Liver (tissue), 7 donors: ENCODE measurements at regions not wholly inside any gene's neighbourhood (a gene's known extent, or its start where the extent isn't known, plus 50 kb on each side); places are given as distances from the start of the nearest gene placed in this dataset.

Experiments used
- DNase-seq: peaks from one replicate; pipeline ENCODE4 v3.0.0-alpha.2; 2017; ENCODE audit warnings: low spot score
- H3K27ac ChIP-seq, 2 donors: one replicate each; pipeline ENCODE4 v1.7.0; 2013; ENCODE audit warnings: inconsistent platforms in 2 of 2, low read length in 2 of 2, control low read depth in 1 of 2, low read depth in 1 of 2, mild to moderate bottlenecking in 1 of 2
- H3K27me3 ChIP-seq, 4 donors: one replicate each; pipeline versions ENCODE4 v1.6.1 to v1.7.0; 2013; ENCODE audit warnings: low read length in 3 of 4, inconsistent platforms in 1 of 4, mild to moderate bottlenecking in 1 of 4, moderate library complexity in 1 of 4; ENCODE audit not compliant: control insufficient read depth in 4 of 4, insufficient read depth in 4 of 4
- H3K36me3 ChIP-seq, 4 donors: one replicate each; pipeline versions ENCODE4 v1.6.1 to v1.7.0; 2013; ENCODE audit warnings: low read length in 3 of 4, mild to moderate bottlenecking in 3 of 4, low read depth in 1 of 4, moderate library complexity in 1 of 4; ENCODE audit not compliant: control insufficient read depth in 4 of 4, insufficient read depth in 3 of 4
- H3K4me1 ChIP-seq, 4 donors: one replicate each; pipeline versions ENCODE4 v1.6.1 to v1.7.0; 2013; ENCODE audit warnings: low read length in 3 of 4, mild to moderate bottlenecking in 3 of 4, moderate library complexity in 1 of 4; ENCODE audit not compliant: control insufficient read depth in 4 of 4, insufficient read depth in 4 of 4
- H3K4me3 ChIP-seq, 3 donors: one replicate each; pipeline versions ENCODE4 v1.6.1 to v1.7.0; 2013; ENCODE audit warnings: low read length in 3 of 3, control low read depth in 1 of 3, low read depth in 1 of 3, mild to moderate bottlenecking in 1 of 3
- H3K9ac ChIP-seq, 2 donors: one replicate each; pipeline ENCODE4 v1.7.0; 2013; ENCODE audit warnings: low read length in 2 of 2, mild to moderate bottlenecking in 2 of 2, moderate library complexity in 2 of 2, control low read depth in 1 of 2, low read depth in 1 of 2
- H3K9me3 ChIP-seq, 4 donors: one replicate each; pipeline versions ENCODE4 v1.6.1 to v1.7.0; 2013; ENCODE audit warnings: low read length in 3 of 4; ENCODE audit not compliant: control insufficient read depth in 4 of 4
- EGR1 ChIP-seq, 2 donors: IDR thresholded peaks; 2 replicates each; pipeline ENCODE4 v1.6.1; 2016 to 2018; ENCODE audit warnings: antibody characterized with exemption in 2 of 2, low read depth in 2 of 2
- FOXA2 ChIP-seq: IDR thresholded peaks from 2 replicates; pipeline ENCODE4 v1.6.1; 2016; ENCODE audit warnings: antibody characterized with exemption
- GABPA ChIP-seq, 2 donors: IDR thresholded peaks in 1 of 2; conservative IDR thresholded peaks in 1 of 2; 2 replicates each; pipeline ENCODE4 v1.6.1; 2016; ENCODE audit warnings: antibody characterized with exemption in 2 of 2, mild to moderate bottlenecking in 1 of 2, moderate library complexity in 1 of 2
- HNF4A ChIP-seq, 2 donors: conservative IDR thresholded peaks; 2 replicates each; pipeline ENCODE4 v1.6.1; 2016; ENCODE audit warnings: antibody characterized with exemption in 2 of 2, mild to moderate bottlenecking in 2 of 2
- HNF4G ChIP-seq: IDR thresholded peaks from 2 replicates; pipeline ENCODE4 v1.6.1; 2016; ENCODE audit warnings: antibody characterized with exemption
- JUND ChIP-seq, 2 donors: IDR thresholded peaks; 2 replicates each; pipeline ENCODE4 v1.6.1; 2016; ENCODE audit warnings: antibody characterized with exemption in 2 of 2
- NR2F2 ChIP-seq: IDR thresholded peaks from 2 replicates; pipeline ENCODE4 v1.6.1; 2016; ENCODE audit warnings: antibody characterized with exemption
- RAD21 ChIP-seq, 2 donors: IDR thresholded peaks; 2 replicates each; pipeline ENCODE4 v1.6.1; 2016; ENCODE audit warnings: antibody characterized with exemption in 2 of 2, mild to moderate bottlenecking in 2 of 2
- RXRA ChIP-seq, 2 donors: IDR thresholded peaks; 2 replicates each; pipeline ENCODE4 v1.6.1; 2017 to 2018; ENCODE audit warnings: antibody characterized with exemption in 2 of 2, mild to moderate bottlenecking in 1 of 2
- TAF1 ChIP-seq: conservative IDR thresholded peaks from 2 replicates; pipeline ENCODE4 v1.6.1; 2016; ENCODE audit warnings: antibody characterized with exemption, mild to moderate bottlenecking
- YY1 ChIP-seq: IDR thresholded peaks from 2 replicates; pipeline ENCODE4 v1.6.1; 2016; ENCODE audit warnings: antibody characterized with exemption, mild to moderate bottlenecking
- ZBTB33 ChIP-seq: IDR thresholded peaks from 2 replicates; pipeline ENCODE4 v1.6.1; 2016; ENCODE audit warnings: antibody characterized with exemption
- WGBS: extraction: QIAGEN DNeasy Blood & Tissue Kit; methylation state at CpG from one replicate; pipeline ENCODE4 v1.1.7; 2013; 5-methylcytosine and 5-hydroxymethylcytosine counted together
- TF ChIP-seq, protein P1 (sequence below): IDR thresholded peaks from 2 replicates; pipeline ENCODE4 v1.6.1; 2016; ENCODE audit warnings: antibody characterized with exemption, mild to moderate bottlenecking
- TF ChIP-seq, protein P2 (sequence below): IDR thresholded peaks from 2 replicates; pipeline ENCODE4 v1.6.1; 2016; ENCODE audit warnings: antibody characterized with exemption
- donor health status: healthy.
- donor health status: healthy.
- donor health status: healthy.
- donor health status: healthy.

GRCh38 chr16:8243981-8244380 lies 346.3 kb downstream of the TMEM114 start:
- TF ChIP-seq TAF1 = no peak
- no peak for TF ChIP-seq JUND (IDR thresholded peaks at IDR 0.05)
- TF ChIP-seq GABPA (IDR thresholded peaks at IDR 0.05 in 1 of 2, conservative IDR thresholded peaks at IDR 0.05 in 1 of 2) = no peak
- TF ChIP-seq RAD21 (IDR thresholded peaks at IDR 0.05) = no peak
- TF ChIP-seq HNF4A (conservative IDR thresholded peaks at IDR 0.05) = no peak
- TF ChIP-seq EGR1 (IDR thresholded peaks at IDR 0.05; ENCODE audit: low read depth in 2 of 2) = no peak
- Histone ChIP-seq H3K9me3 (peaks cover 0 to 3% (median 0%) of the 10 kb centered on the region in 4 donors), H3K36me3 (no peaks in the 10 kb centered on the region), H3K4me1 (no peaks in the 10 kb centered on the region), H3K4me3 (no peak overlapping the region), H3K27me3 (peaks cover 0 to 7% (median 2%) of the 10 kb centered on the region in 4 donors), H3K27ac (no peak overlapping the region), H3K9ac (no peak overlapping the region)
- 63% methylated on average over 4 of the region's 4 CpGs for WGBS
- DNase-seq = no peak

GRCh38 chr16:8241408-8241807 lies 348.9 kb downstream of the TMEM114 start:
- no peak for DNase-seq
- Histone ChIP-seq H3K4me1 (no peaks in the 10 kb centered on the region), H3K9me3 (peaks cover 0 to 3% (median 0%) of the 10 kb centered on the region in 4 donors), H3K4me3 (no peak overlapping the region), H3K9ac (no peak overlapping the region), H3K27me3 (no peaks in the 10 kb centered on the region), H3K36me3 (no peaks in the 10 kb centered on the region), H3K27ac (no peak overlapping the region)
- TF ChIP-seq TAF1 = no peak
- TF ChIP-seq NR2F2 = no peak
- no peak for TF ChIP-seq ZBTB33
- TF ChIP-seq, protein P1, sequence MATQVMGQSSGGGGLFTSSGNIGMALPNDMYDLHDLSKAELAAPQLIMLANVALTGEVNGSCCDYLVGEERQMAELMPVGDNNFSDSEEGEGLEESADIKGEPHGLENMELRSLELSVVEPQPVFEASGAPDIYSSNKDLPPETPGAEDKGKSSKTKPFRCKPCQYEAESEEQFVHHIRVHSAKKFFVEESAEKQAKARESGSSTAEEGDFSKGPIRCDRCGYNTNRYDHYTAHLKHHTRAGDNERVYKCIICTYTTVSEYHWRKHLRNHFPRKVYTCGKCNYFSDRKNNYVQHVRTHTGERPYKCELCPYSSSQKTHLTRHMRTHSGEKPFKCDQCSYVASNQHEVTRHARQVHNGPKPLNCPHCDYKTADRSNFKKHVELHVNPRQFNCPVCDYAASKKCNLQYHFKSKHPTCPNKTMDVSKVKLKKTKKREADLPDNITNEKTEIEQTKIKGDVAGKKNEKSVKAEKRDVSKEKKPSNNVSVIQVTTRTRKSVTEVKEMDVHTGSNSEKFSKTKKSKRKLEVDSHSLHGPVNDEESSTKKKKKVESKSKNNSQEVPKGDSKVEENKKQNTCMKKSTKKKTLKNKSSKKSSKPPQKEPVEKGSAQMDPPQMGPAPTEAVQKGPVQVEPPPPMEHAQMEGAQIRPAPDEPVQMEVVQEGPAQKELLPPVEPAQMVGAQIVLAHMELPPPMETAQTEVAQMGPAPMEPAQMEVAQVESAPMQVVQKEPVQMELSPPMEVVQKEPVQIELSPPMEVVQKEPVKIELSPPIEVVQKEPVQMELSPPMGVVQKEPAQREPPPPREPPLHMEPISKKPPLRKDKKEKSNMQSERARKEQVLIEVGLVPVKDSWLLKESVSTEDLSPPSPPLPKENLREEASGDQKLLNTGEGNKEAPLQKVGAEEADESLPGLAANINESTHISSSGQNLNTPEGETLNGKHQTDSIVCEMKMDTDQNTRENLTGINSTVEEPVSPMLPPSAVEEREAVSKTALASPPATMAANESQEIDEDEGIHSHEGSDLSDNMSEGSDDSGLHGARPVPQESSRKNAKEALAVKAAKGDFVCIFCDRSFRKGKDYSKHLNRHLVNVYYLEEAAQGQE = no peak
- TF ChIP-seq GABPA (IDR thresholded peaks at IDR 0.05 in 1 of 2, conservative IDR thresholded peaks at IDR 0.05 in 1 of 2) = no peak
- TF ChIP-seq YY1 = no peak
- TF ChIP-seq HNF4A (conservative IDR thresholded peaks at IDR 0.05) = no peak
- TF ChIP-seq JUND (IDR thresholded peaks at IDR 0.05) = no peak
- TF ChIP-seq, protein P2, sequence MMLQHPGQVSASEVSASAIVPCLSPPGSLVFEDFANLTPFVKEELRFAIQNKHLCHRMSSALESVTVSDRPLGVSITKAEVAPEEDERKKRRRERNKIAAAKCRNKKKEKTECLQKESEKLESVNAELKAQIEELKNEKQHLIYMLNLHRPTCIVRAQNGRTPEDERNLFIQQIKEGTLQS = no peak
- no peak for TF ChIP-seq FOXA2
- no peak for TF ChIP-seq RXRA (IDR thresholded peaks at IDR 0.05)
- TF ChIP-seq RAD21 (IDR thresholded peaks at IDR 0.05) = no peak
- no peak for TF ChIP-seq HNF4G
- 38% methylated on average over 3 of the region's 3 CpGs for WGBS
